ACC112 (cell line): ENCODE measurements at regions not wholly inside any gene's neighbourhood (a gene's known extent, or its start where the extent isn't known, plus 50 kb on each side); places are given as distances from the start of the nearest gene placed in this dataset.
A peak's percentile ranks its signal among the peaks of the same experiment; 100 is the strongest.
"Not testable (repeated sequence)": the region's sequence is repeated elsewhere in the genome, so short reads cannot be mapped to it uniquely, and the experiment has no call there.

Source experiments
- H2AFZ ChIP-seq: fragments of 200-600 bp; sonication (generic); one replicate; pipeline ENCODE4 v1.6.0; 2017; ENCODE audit warnings: antibody characterized with exemption, low read length; ENCODE audit not compliant: unreplicated experiment
- H3K27ac ChIP-seq: fragments of 200-600 bp; sonication (generic); 2 replicates; pipeline ENCODE4 v1.5.1; 2014; ENCODE audit warnings: low read depth, mild to moderate bottlenecking, antibody characterized with exemption, low read length, moderate library complexity
- H3K27me3 ChIP-seq: fragments of 200-600 bp; sonication (generic); 2 replicates; pipeline ENCODE4 v1.6.1; 2014; ENCODE audit warnings: mild to moderate bottlenecking, antibody characterized with exemption, low read length, moderate library complexity, mixed read lengths; ENCODE audit not compliant: insufficient read depth
- H3K36me3 ChIP-seq: fragments of 200-600 bp; sonication (generic); 2 replicates; pipeline ENCODE4 v1.6.1; 2016; ENCODE audit warnings: mild to moderate bottlenecking, antibody characterized with exemption, low read length, moderate library complexity, mixed read lengths; ENCODE audit not compliant: insufficient read depth
- H3K4me1 ChIP-seq: fragments of 200-600 bp; sonication (generic); one replicate; pipeline ENCODE4 v1.6.1; 2016; ENCODE audit warnings: low read length, mixed read lengths; ENCODE audit not compliant: insufficient read depth, unreplicated experiment, control insufficient read depth
- H3K4me3 ChIP-seq: fragments of 200-600 bp; sonication (generic); 2 replicates; pipeline ENCODE4 v1.5.1; 2014; ENCODE audit warnings: mild to moderate bottlenecking, low read depth, low read length
- H3K79me2 ChIP-seq: fragments of 200-600 bp; sonication (generic); one replicate; pipeline ENCODE4 v1.6.0; 2016; ENCODE audit warnings: low read length; ENCODE audit not compliant: control insufficient read depth, unreplicated experiment, insufficient read depth

DNA sequence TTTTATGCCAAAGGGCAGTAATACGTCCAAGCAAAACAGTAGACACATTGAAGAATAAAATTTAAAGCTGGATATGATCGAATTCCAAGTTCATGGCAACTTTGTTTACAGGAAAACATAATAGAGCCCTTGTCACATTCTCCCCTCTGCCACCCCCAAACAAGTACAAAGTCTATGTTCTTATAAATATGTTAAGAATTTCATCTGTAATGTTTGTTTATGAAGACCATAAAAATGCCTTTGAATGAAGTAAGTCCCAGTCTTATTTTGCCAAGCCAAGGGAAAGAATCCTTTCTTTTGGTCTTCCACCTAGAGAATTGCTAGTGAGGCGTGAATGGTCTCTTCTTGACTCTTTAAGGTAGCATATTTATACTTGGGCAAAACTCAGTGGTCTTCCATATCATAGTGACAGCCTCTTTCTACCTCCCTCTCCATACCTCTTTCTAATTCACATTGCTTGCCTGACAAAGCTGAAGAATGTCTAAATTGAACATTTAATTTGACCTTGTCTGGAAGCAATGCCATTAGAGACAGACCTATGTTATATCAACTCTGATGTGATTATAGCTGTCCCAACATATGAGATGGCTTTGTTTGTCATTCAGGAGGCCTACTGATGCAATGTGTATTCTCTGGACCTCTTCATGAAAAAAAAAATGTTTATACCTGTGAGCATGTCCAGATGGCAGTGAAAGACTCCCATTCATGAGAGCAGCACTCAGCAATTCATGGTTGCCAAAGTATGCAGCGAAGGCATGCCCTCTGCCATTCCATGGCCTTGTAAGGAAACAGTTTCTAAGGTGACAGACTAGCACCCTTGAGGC lies 70.6 kb upstream of the CCN2 start:
- H2AFZ ChIP-seq, result no peak overlapping the region
- H3K4me1 ChIP-seq, result no peaks in the 10 kb centered on the region
- H3K27ac ChIP-seq, result no peak overlapping the region
- H3K4me3 ChIP-seq, result no peak overlapping the region
- H3K36me3 ChIP-seq, result no peaks in the 10 kb centered on the region
- no peaks in the 10 kb centered on the region for H3K79me2 ChIP-seq
- no peaks in the 10 kb centered on the region for H3K27me3 ChIP-seq

DNA sequence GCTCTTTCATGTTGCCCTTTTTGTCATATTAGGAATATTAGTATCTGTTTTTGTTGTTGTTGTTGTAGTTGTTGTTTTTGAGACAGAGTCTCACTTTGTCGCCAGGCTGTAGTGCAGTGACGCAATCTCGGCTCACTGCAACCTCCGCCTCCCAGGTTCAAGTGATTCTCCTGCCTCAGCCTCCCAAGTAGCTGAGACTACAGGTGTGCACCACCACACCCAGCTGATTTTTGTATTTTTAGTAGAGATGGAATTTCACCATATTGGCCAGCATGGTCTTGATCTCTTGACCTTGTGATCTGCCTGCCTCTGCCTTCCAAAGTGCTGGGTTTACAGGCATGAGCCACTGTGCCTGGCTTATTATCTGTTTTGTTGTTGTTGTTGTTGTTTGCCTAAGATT lies 69.7 kb upstream of the CCN2 start:
- H2AFZ ChIP-seq, H3K27me3 ChIP-seq, H3K27ac ChIP-seq: not testable (repeated sequence)

DNA sequence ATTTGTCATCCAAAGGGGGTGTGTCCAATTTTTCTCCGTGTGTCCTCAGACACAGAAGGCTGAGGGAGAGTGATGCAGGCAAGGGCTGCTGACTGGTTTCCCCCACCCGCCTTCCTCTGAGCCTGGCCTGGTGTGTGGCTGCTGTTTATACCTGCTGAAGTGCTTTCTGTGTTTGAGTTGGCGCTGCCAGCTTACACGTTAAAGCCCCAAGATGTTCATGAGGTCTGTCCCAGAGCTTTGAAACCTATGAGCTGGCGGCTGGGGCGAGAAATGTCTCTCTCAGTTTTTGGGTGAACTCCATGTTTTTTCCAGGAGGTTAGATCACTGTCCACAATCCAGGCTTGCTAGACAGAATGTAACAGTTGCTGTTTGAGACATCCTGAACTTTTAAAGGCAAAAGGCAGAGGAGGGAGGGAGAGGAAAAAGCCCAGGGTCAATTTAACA lies 69.0 kb upstream of the CCN2 start:
- Histone ChIP-seq H3K27me3 (no peaks in the 10 kb centered on the region), H3K4me3 (no peak overlapping the region), H3K27ac (no peak overlapping the region), H3K36me3 (no peaks in the 10 kb centered on the region), H3K4me1 (no peaks in the 10 kb centered on the region), H2AFZ (no peak overlapping the region), H3K79me2 (no peaks in the 10 kb centered on the region)

More for the DNA sequence above, 69.7 kb upstream of the CCN2 start:
- not testable (repeated sequence) for H3K4me1 ChIP-seq, H3K36me3 ChIP-seq, H3K79me2 ChIP-seq, H3K4me3 ChIP-seq

DNA sequence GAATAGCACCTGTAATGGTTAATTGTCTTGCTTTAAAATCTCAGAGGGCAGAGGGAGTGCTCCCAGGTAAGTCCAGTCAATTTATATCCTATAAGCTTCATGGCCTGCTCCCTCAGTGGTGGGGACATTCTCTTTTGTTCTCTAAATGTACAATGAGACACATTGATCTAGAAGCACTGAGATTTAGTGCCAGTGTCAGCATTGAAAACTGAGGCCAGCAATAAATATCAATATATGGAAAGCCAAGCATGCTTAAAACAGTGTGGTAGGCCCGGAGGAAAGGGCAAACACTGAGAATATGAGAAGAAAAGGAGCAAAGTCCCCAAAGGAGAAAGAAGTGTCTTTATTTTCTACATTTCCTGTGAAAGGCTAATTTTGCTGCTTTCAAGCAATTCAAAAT lies 68.4 kb upstream of the CCN2 start:
- Histone ChIP-seq H3K4me1 (no peaks in the 10 kb centered on the region), H2AFZ (peak overlapping the region; percentile 18), H3K4me3 (no peak overlapping the region), H3K27ac (no peak overlapping the region), H3K79me2 (no peaks in the 10 kb centered on the region), H3K27me3 (no peaks in the 10 kb centered on the region), H3K36me3 (no peaks in the 10 kb centered on the region)

DNA sequence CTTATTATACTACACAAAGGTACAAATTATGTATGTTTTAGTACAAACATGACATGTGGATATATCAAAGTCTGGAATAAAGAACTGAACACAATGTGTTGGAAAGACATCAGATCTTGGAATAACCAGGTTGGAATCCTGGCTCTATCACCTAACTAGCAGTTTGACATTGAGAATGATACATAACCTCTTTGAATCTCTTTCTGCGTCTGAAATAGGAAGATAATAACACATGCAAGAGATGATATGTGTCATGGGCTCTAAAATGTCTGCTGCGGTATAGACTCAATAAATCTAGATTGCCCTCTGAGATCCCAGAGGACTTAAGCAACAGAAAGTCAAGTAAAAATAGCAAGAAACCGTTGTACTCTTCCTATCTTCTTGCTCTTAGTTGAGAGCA lies 66.8 kb upstream of the CCN2 start:
- Histone ChIP-seq H3K4me3 (no peak overlapping the region), H3K27me3 (no peaks in the 10 kb centered on the region), H3K79me2 (no peaks in the 10 kb centered on the region), H3K36me3 (no peaks in the 10 kb centered on the region), H3K27ac (no peak overlapping the region), H2AFZ (no peak overlapping the region), H3K4me1 (no peaks in the 10 kb centered on the region)

GRCh38 chr6:132016396-132016795 lies 65.2 kb upstream of the CCN2 start:
- Histone ChIP-seq H3K27me3 (no peaks in the 10 kb centered on the region), H3K4me1 (no peaks in the 10 kb centered on the region), H3K4me3 (no peak overlapping the region), H3K27ac (no peak overlapping the region), H2AFZ (no peak overlapping the region), H3K79me2 (no peaks in the 10 kb centered on the region), H3K36me3 (no peaks in the 10 kb centered on the region)

DNA sequence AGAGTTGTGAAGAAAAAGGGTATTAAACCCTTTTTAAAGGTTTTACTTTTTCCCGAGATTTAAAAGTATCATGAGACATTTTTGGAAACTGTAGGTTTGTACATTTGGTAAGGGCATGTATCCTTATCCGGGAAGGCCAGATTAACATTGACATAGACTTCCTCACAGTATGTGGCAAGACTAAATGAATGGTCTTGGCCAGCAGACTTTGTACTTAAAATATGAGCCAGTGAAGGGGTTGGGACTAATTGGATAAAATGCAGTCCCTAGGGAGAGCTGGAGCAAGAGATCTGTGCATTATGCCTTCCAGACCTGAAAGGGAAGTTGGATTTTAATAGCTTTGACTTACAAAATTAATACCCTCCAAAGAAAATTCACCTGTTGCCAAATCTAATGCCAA lies 60.4 kb upstream of the CCN2 start:
- no peaks in the 10 kb centered on the region for H3K27me3 ChIP-seq
- H3K36me3 ChIP-seq, result no peaks in the 10 kb centered on the region
- peaks cover 7% of the 10 kb centered on the region for H3K4me1 ChIP-seq
- no peak overlapping the region for H3K27ac ChIP-seq
- H2AFZ ChIP-seq, result no peak overlapping the region
- H3K79me2 ChIP-seq, result no peaks in the 10 kb centered on the region
- H3K4me3 ChIP-seq, result no peak overlapping the region

DNA sequence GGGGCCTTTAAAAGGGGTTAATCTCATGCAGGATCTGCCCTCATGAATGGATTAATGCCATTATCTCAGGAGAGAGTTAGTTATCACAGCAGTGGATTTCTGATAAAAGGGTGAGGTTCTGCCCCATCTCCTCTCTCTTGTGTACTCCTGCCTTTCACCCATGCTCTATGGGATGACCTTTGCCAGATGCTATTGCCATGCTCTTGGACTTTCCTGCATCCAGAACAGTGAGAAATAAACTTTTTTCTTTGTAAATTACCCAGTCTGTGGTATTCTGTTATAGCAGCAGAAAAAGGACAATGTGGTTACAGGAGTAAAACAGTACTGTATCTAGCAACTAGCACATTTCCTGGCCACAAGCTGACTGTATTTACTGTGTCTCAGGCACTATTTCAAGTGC lies 58.0 kb upstream of the CCN2 start:
- H2AFZ ChIP-seq, result no peak overlapping the region
- H3K4me3 ChIP-seq, result no peak overlapping the region
- H3K36me3 ChIP-seq, result no peaks in the 10 kb centered on the region
- H3K79me2 ChIP-seq, result no peaks in the 10 kb centered on the region
- peaks cover 7% of the 10 kb centered on the region for H3K4me1 ChIP-seq
- no peaks in the 10 kb centered on the region for H3K27me3 ChIP-seq
- H3K27ac ChIP-seq, result no peak overlapping the region

GRCh38 chr6:132007474-132008190 lies 56.5 kb upstream of the CCN2 start:
- Histone ChIP-seq H3K79me2 (no peaks in the 10 kb centered on the region), H3K4me1 (peaks cover 7% of the 10 kb centered on the region), H3K36me3 (no peaks in the 10 kb centered on the region), H3K4me3 (no peak overlapping the region), H3K27ac (peak overlapping the region; percentile 61), H2AFZ (no peak overlapping the region), H3K27me3 (no peaks in the 10 kb centered on the region)

DNA sequence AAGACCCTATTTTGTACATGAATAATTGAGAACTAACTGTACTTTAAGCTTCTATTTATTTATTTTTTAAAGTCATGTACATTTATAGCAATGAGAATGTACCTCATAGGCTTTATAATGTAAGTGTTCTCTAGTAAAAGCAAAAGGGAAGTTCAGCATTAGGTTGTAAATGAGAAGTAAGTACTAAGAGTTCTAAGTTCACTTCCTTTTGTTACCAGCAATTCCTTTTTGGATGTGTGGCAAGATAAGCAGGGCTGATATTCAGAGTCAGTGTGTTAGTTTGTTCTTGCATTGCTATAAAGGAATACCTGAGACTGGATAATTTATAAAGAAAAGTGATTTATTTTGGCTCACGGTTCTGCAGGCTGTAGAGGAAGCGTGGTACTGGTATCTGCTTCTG lies 54.0 kb upstream of the CCN2 start:
- H3K36me3 ChIP-seq, result no peaks in the 10 kb centered on the region
- no peak overlapping the region for H2AFZ ChIP-seq
- H3K4me3 ChIP-seq, result no peak overlapping the region
- no peaks in the 10 kb centered on the region for H3K79me2 ChIP-seq
- H3K27me3 ChIP-seq, result no peaks in the 10 kb centered on the region
- H3K27ac ChIP-seq, result no peak overlapping the region
- peaks cover 7% of the 10 kb centered on the region for H3K4me1 ChIP-seq

- Histone ChIP-seq H2AFZ (no peak overlapping the region), H3K4me1 (peaks cover 7% of the 10 kb centered on the region), H3K27ac (no peak overlapping the region), H3K79me2 (no peaks in the 10 kb centered on the region), H3K27me3 (no peaks in the 10 kb centered on the region), H3K36me3 (no peaks in the 10 kb centered on the region), H3K4me3 (no peak overlapping the region)
Observed at GRCh38 chr6:132004668-132005067, 53.5 kb upstream of the CCN2 start.
